Osteocyte (in vitro differentiated cells): ENCODE measurements at regions not wholly inside any gene's neighbourhood (a gene's known extent, or its start where the extent isn't known, plus 50 kb on each side); places are given as distances from the start of the nearest gene placed in this dataset.

Source experiments
- DNase-seq: peaks from one replicate; pipeline ENCODE4 v3.0.0; 2021; ENCODE audit warnings: mixed read lengths; ENCODE audit not compliant: unreplicated experiment; ENCODE audit errors: extremely low spot score
- H3K27ac Mint-ChIP-seq: one replicate; pipeline ENCODE4 v1.8.0; 2021; ENCODE audit warnings: mild to moderate bottlenecking, mixed read lengths; ENCODE audit not compliant: unreplicated experiment
- H3K27me3 Mint-ChIP-seq: one replicate; pipeline ENCODE4 v1.8.0; 2021; ENCODE audit warnings: mixed read lengths; ENCODE audit not compliant: unreplicated experiment
- H3K36me3 Mint-ChIP-seq: one replicate; pipeline ENCODE4 v1.8.0; 2021; ENCODE audit warnings: mixed read lengths; ENCODE audit not compliant: unreplicated experiment
- H3K4me1 Mint-ChIP-seq: one replicate; pipeline ENCODE4 v1.8.0; 2021; ENCODE audit warnings: mixed read lengths; ENCODE audit not compliant: unreplicated experiment
- H3K4me3 Mint-ChIP-seq: one replicate; pipeline ENCODE4 v1.8.0; 2021; ENCODE audit warnings: mild to moderate bottlenecking, moderate library complexity, mixed read lengths; ENCODE audit not compliant: unreplicated experiment
- H3K9me3 Mint-ChIP-seq: one replicate; pipeline ENCODE4 v1.8.0; 2021; ENCODE audit warnings: mixed read lengths; ENCODE audit not compliant: unreplicated experiment
- TF ChIP-seq, protein P1 (sequence below): fragments of 200-600 bp; sonication (generic); IDR thresholded peaks from 2 replicates; pipeline ENCODE4 v1.5.0; 2021; ENCODE audit warnings: antibody characterized with exemption, mild to moderate bottlenecking, moderate library complexity

DNA sequence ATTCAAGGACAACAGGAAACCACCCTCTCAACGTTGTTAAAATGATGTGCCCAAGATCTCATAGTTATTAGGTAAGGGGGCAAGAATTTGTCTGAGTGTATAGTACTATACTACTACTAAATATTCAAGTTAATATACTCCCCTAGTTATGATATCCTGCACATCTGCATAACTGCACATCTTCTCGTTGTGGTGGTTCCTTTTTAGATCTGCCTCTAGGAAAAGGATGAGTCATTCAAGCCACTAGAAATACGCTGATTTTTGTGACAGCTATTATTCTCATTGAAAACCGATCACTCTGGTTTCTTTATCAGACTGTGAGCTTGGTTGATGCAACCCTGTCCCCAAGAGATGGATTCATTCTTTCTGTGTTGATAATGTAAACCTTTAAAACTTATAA is 1067.0 kb upstream of the FANCL start:
- TF ChIP-seq, protein P1, sequence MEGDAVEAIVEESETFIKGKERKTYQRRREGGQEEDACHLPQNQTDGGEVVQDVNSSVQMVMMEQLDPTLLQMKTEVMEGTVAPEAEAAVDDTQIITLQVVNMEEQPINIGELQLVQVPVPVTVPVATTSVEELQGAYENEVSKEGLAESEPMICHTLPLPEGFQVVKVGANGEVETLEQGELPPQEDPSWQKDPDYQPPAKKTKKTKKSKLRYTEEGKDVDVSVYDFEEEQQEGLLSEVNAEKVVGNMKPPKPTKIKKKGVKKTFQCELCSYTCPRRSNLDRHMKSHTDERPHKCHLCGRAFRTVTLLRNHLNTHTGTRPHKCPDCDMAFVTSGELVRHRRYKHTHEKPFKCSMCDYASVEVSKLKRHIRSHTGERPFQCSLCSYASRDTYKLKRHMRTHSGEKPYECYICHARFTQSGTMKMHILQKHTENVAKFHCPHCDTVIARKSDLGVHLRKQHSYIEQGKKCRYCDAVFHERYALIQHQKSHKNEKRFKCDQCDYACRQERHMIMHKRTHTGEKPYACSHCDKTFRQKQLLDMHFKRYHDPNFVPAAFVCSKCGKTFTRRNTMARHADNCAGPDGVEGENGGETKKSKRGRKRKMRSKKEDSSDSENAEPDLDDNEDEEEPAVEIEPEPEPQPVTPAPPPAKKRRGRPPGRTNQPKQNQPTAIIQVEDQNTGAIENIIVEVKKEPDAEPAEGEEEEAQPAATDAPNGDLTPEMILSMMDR = no peak
- no peak for DNase-seq
- Mint-ChIP-seq H3K4me3 (no peak overlapping the region), H3K36me3 (no peaks in the 10 kb centered on the region), H3K9me3 (no peaks in the 10 kb centered on the region), H3K4me1 (no peaks in the 10 kb centered on the region), H3K27ac (no peak overlapping the region), H3K27me3 (peaks cover 11% of the 10 kb centered on the region)

DNA sequence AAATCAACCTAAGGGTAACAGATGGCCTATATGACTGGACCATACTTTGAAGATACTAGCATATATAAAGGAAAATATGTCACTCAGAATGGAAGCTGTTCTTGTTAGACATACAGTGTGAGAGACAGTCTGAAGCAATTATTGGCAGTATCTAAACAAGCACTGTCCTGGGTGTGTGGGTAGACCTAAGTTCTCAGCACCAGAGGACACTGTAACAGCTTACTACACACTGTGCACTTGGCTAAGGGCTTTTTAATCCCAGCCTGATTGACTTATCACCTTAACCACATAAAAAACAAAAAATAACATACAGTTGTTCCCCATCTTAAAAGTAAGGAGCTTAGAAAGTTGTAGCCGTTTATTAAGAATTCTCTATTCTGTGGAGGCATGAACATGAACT is 1066.1 kb upstream of the FANCL start:
- Mint-ChIP-seq H3K27me3 (peaks cover 11% of the 10 kb centered on the region), H3K4me3 (no peak overlapping the region), H3K4me1 (no peaks in the 10 kb centered on the region), H3K36me3 (no peaks in the 10 kb centered on the region), H3K27ac (no peak overlapping the region), H3K9me3 (no peaks in the 10 kb centered on the region)
- DNase-seq = no peak
- TF ChIP-seq, protein P1 = no peak

DNA sequence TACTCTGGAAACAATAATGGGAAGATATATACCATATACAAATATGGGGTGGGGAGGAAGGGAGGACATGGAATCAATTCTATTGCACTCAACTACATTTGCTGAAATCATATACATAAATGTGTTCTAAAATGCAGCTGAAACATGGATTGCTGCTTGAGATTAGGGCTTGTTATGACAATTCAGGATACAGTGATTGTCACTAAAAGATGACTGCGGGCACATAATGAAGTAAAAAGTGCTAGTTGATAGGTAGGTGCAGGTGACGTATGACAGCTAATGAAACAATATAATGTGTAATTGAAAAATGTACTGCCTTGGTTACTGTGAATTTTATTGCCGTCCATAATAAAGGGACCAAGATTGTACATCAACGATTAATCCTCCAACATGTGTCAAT is 1062.1 kb upstream of the FANCL start:
- Mint-ChIP-seq H3K9me3 (no peaks in the 10 kb centered on the region), H3K27me3 (peaks cover 7% of the 10 kb centered on the region), H3K27ac (no peak overlapping the region), H3K4me3 (no peak overlapping the region), H3K4me1 (no peaks in the 10 kb centered on the region), H3K36me3 (no peaks in the 10 kb centered on the region)
- no peak for DNase-seq
- TF ChIP-seq, protein P1 = no peak

DNA sequence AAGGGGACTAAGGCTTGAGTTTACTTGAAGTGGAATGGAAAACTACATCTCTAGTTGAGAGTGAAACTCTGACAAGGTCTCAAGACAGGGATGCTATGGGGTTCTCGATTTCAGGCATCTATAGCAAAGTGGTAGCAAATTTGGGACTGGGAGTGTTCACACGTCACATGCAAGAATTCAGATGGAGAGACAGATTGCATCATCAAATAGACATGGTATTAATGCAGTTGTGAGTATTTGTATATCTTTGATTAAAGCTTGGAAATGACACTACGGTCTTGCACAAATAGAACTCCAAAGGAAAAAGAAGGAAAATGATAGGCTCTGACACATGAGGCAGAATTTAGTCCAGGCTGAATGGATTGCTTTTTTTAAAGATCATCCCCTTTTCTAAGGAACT is 1061.6 kb upstream of the FANCL start:
- DNase-seq = no peak
- Mint-ChIP-seq H3K36me3 (no peaks in the 10 kb centered on the region), H3K4me1 (no peaks in the 10 kb centered on the region), H3K27ac (no peak overlapping the region), H3K9me3 (no peaks in the 10 kb centered on the region), H3K27me3 (peaks cover 7% of the 10 kb centered on the region), H3K4me3 (no peak overlapping the region)
- TF ChIP-seq, protein P1 = no peak

DNA sequence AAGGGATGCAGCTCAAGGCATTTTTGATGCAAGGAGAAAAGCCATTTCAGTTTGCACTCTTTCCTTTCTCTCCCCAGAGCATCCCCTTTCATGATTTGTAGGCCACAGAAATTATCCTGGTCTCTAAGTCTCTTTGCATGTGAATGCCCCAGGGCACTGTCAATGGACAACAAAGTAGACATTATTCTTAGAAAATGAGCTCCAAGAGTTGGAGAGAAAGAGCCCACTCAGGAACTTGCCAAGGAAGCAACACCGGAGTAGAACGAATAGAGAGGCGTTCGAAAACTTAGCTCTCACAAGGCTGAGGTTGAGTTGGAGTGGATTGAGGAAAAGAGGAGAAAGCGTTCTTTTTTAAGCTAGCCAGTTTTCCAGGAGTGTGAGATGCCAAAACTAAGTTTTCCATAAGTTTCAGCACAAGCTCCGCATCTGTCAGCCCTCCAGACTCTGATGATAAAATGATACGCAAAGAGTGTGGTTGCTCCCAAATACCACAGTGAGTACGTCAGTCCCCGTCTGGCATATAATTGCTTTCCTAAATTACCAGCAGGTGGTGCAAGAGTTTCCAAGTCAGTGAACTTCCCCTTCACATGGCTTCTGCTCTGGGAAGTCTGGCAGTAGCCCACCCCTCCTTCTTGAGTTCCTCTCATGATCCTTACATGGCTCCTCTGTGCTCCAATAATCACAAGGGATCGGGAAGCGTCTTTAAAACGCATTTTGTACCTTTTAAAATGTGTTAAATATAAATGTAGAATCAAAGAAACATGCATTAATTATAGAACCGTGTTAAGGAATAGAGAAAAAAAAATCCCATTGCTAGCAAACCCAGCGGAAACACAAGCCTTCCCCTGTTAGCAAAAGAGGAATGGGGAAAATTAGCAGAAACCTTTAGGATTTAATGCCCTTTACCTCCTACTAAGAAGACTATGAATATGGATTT is 1060.6 kb upstream of the FANCL start:
- peaks cover 7% of the 10 kb centered on the region for H3K27me3 Mint-ChIP-seq
- no peaks in the 10 kb centered on the region for H3K36me3 Mint-ChIP-seq
- H3K27ac Mint-ChIP-seq = no peak overlapping the region
- H3K9me3 Mint-ChIP-seq = no peaks in the 10 kb centered on the region
- H3K4me1 Mint-ChIP-seq = no peaks in the 10 kb centered on the region
- TF ChIP-seq, protein P1 = peak; percentile 67
- no peak overlapping the region for H3K4me3 Mint-ChIP-seq
- no peak for DNase-seq
